GM12878 (cell line): ENCODE measurements at regions not wholly inside any gene's neighbourhood (a gene's known extent, or its start where the extent isn't known, plus 50 kb on each side); places are given as distances from the start of the nearest gene placed in this dataset.

Experiments
- ATAC-seq: fragments of 200-7000 bp; cut with Tn5 transposase; 3 replicates; pipeline ENCODE4 v1.9.1; 2020; ENCODE audit warnings: mild to moderate bottlenecking, moderate library complexity
- BruUV-seq: library from RNA; stranded (reverse); fragments of 400-500 nt; replicated peaks from 2 replicates; lab custom pipeline; 2021; lab: Mats Ljungman, UMichigan
- CTCF ChIA-PET: fragments of 300-600 bp; sonication (Branson Sonifier 250); formaldehyde crosslinking; extraction: SDS; loops from one replicate; lab custom pipeline; 2021; ENCODE audit warnings: inconsistent platforms; lab: Yijun Ruan, JAX
- POLR2A ChIA-PET: fragments of 350-600 bp; formaldehyde crosslinking; extraction: SDS; loops from one replicate; lab custom pipeline; 2021; ENCODE audit warnings: inconsistent platforms; lab: Charles Lee
- RAD21 ChIA-PET: fragments of 300-600 bp; sonication (Branson Sonifier 250); formaldehyde crosslinking; loops from one replicate; lab custom pipeline; 2023; ENCODE audit warnings: antibody characterized with exemption; ENCODE audit not compliant: unreplicated experiment; lab: Charles Lee
- SMC1A ChIA-PET: fragments of 300-600 bp; sonication (Branson Sonifier 250); formaldehyde crosslinking; loops from one replicate; lab custom pipeline; 2023; ENCODE audit not compliant: unreplicated experiment, uncharacterized antibody; lab: Charles Lee
- DNase-seq: peaks from one replicate; pipeline ENCODE4 v3.0.0-alpha.2; 2011; ENCODE audit warnings: low read depth, low spot score
- FAIRE-seq: peaks from 3 replicates; lab custom pipeline; 2011; peaks lifted over from hg19 to GRCh38; lab: Jason Lieb, UNC
- H2AFZ ChIP-seq: 2 replicates; pipeline ENCODE4 v1.6.0; 2011; ENCODE audit warnings: low read depth, low read length, control low read depth; ENCODE audit not compliant: control insufficient read depth
- H3K27ac ChIP-seq: 2 replicates; pipeline ENCODE4 v1.5.1; 2011; ENCODE audit warnings: control low read depth; ENCODE audit not compliant: control insufficient read depth, insufficient read depth
- H3K27me3 ChIP-seq, 2 experiments: replicated peaks in 1 of 2; 2 replicates each; pipeline versions ENCODE4 v1.6.0 to v1.6.1; 2011; ENCODE audit warnings: low read length in 1 of 2; ENCODE audit not compliant: control insufficient read depth in 2 of 2, insufficient read depth in 2 of 2
- H3K36me3 ChIP-seq, 2 experiments: 2 replicates each; pipeline ENCODE4 v1.5.1; 2011; ENCODE audit warnings: low read length in 1 of 2; ENCODE audit not compliant: control insufficient read depth in 2 of 2, insufficient read depth in 2 of 2
- H3K4me1 ChIP-seq: 2 replicates; pipeline ENCODE4 v1.6.1; 2011; ENCODE audit warnings: mild to moderate bottlenecking, low read length, moderate library complexity, mixed read lengths; ENCODE audit not compliant: control insufficient read depth, insufficient read depth
- H3K4me2 ChIP-seq: 2 replicates; pipeline ENCODE4 v1.6.0; 2011; ENCODE audit warnings: control low read depth; ENCODE audit not compliant: control insufficient read depth, insufficient read depth
- H3K4me3 ChIP-seq: fragments of 200-600 bp; sonication (generic); 2 replicates; pipeline ENCODE4 v1.5.1; 2016
- H3K79me2 ChIP-seq: 2 replicates; pipeline ENCODE4 v1.6.0; 2011; ENCODE audit warnings: low read length; ENCODE audit not compliant: control insufficient read depth, insufficient read depth
- H3K9ac ChIP-seq: 2 replicates; pipeline ENCODE4 v1.8.0; 2011; ENCODE audit warnings: low read length, control low read depth, mixed read lengths; ENCODE audit not compliant: control insufficient read depth, insufficient read depth
- H3K9me3 ChIP-seq: replicated peaks from 3 replicates; pipeline ENCODE4 v1.5.1; 2011; ENCODE audit warnings: mild to moderate bottlenecking, low read length; ENCODE audit not compliant: control insufficient read depth, insufficient read depth
- H4K20me1 ChIP-seq: 2 replicates; pipeline ENCODE4 v1.6.0; 2011; ENCODE audit not compliant: control insufficient read depth, insufficient read depth
- ASH2L ChIP-seq: fragments of 300-600, 200-600 bp; sonication (generic); IDR thresholded peaks from 2 replicates; pipeline ENCODE4 v1.6.1; 2017; ENCODE audit warnings: low read depth, mild to moderate bottlenecking, borderline replicate concordance
- CHD4 ChIP-seq: fragments of 200-600 bp; sonication (generic); IDR thresholded peaks from 2 replicates; pipeline ENCODE4 v1.6.1; 2016; ENCODE audit warnings: mild to moderate bottlenecking
- CTCF ChIP-seq, 3 experiments: IDR thresholded peaks in 2 of 3; conservative IDR thresholded peaks in 1 of 3; 2 replicates each; pipeline ENCODE4 v1.5.1; 2011; ENCODE audit warnings: low read depth in 3 of 3, low read length in 3 of 3, mild to moderate bottlenecking in 3 of 3, control low read depth in 2 of 3, moderate library complexity in 2 of 3, inconsistent platforms in 1 of 3, mixed read lengths in 1 of 3; ENCODE audit not compliant: control insufficient read depth in 2 of 3, insufficient read depth in 1 of 3; ENCODE audit errors: extremely low read depth in 1 of 3
- DPF2 ChIP-seq: fragments of 450-650 bp; IDR thresholded peaks from 2 replicates; pipeline ENCODE4 v1.6.1; 2017; ENCODE audit warnings: mild to moderate bottlenecking
- NR2C1 ChIP-seq: fragments of 450-650 bp; IDR thresholded peaks from 2 replicates; pipeline ENCODE4 v1.6.1; 2017; ENCODE audit warnings: antibody characterized with exemption, mild to moderate bottlenecking, moderate library complexity
- POLR2A ChIP-seq: IDR thresholded peaks from 2 replicates; pipeline ENCODE4 v1.6.1; 2011; ENCODE audit warnings: low read depth, mild to moderate bottlenecking, low read length
- SRF ChIP-seq, 2 experiments: IDR thresholded peaks; 2 replicates each; pipeline ENCODE4 v1.6.1; 2011; ENCODE audit warnings: low read depth in 2 of 2, low read length in 2 of 2, mild to moderate bottlenecking in 1 of 2, moderate library complexity in 1 of 2
- YY1 ChIP-seq: IDR thresholded peaks from 2 replicates; pipeline ENCODE4 v1.6.1; 2011; ENCODE audit warnings: low read depth, mild to moderate bottlenecking, low read length
- WGBS: methylation state at CpG from one replicate; pipeline ENCODE4 v1.1.6; 2016; ENCODE audit warnings: low lambda C conversion rate; ENCODE audit not compliant: insufficient replicate concordance, insufficient coverage; ENCODE audit errors: missing lambda C conversion rate; 5-methylcytosine and 5-hydroxymethylcytosine counted together
- in situ Hi-C: fragments of 300-500 bp; cut with MboI; formaldehyde crosslinking; loops from 9 replicates; pipeline ENCODE4 v1.14.3; 2018; ENCODE audit warnings: mixed read lengths
- intact Hi-C: fragments of 100-400 bp; cut with micrococcal nuclease; formaldehyde crosslinking; loops from one replicate; pipeline ENCODE4 v1.14.2; 2022; ENCODE audit not compliant: unreplicated experiment
- TF ChIP-seq, protein P1 (sequence below): IDR thresholded peaks from 2 replicates; pipeline ENCODE4 v1.6.1; 2012; ENCODE audit warnings: low read depth, low read length, improper control_type of control experiment
- TF ChIP-seq, protein P2 (sequence below): fragments of 450-650 bp; IDR thresholded peaks from 2 replicates; pipeline ENCODE4 v1.6.1; 2017; ENCODE audit warnings: mild to moderate bottlenecking, moderate library complexity
- TF ChIP-seq, protein P3 (sequence below): fragments of 450-650 bp; formaldehyde crosslinking; IDR thresholded peaks from 2 replicates; pipeline ENCODE4 v1.4.0; 2020; ENCODE audit warnings: mild to moderate bottlenecking, moderate library complexity

GRCh38 chr2:146894514-146894913 is 950.3 kb upstream of the ACVR2A start (continued):
- TF ChIP-seq, protein P1, sequence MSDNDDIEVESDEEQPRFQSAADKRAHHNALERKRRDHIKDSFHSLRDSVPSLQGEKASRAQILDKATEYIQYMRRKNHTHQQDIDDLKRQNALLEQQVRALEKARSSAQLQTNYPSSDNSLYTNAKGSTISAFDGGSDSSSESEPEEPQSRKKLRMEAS, result no peak

DNA sequence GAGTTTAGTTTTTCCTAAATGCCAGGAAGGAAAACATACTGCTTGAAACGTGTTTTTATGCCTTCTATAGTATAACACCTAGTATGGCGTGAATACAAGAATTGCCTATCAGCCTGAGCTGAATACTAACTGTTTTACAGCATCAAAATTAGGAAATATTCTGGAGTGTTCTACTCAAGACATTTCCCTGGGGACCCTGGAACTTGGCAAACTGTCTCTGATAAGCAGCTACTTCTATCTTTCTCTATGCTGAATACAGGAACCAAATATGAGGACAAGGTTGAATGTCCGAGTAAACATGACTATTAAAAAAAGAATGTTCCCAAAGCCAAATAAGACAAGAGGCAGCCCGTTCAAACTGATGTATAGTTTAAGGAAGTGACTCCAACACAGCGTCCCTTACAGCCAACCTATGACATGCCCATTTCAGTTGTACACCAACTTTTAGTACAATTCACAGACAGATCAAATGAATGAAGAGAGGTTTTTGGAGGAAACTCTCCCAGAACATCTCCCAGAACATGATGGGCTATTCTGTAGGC is 951.3 kb upstream of the ACVR2A start:
- ChIA-PET RAD21 (interaction anchor here (1.0 to 1.8 kb wide), 8 partner anchors 10 to 160 kb away, joined by 3 to 6 read pairs (median 4); no protein-coding TSS in a partner anchor), POLR2A (no interaction called here), SMC1A (interaction anchor here (0.7 to 1.4 kb wide), 7 partner anchors 44 to 279 kb away, joined by 3 to 4 read pairs (median 3); no protein-coding TSS in a partner anchor), CTCF (interaction anchor here (0.6 kb wide), 1 partner anchor 8 kb away, joined by 4 read pairs; no protein-coding TSS in a partner anchor)
- no peaks in the 10 kb centered on the region for H3K79me2 ChIP-seq
- no peak for DNase-seq
- intact Hi-C loops (no loop called here), in situ Hi-C loops (no loop called here)
- no peak overlapping the region for H2AFZ ChIP-seq
- no peaks in the 10 kb centered on the region for H3K9me3 ChIP-seq
- H3K27ac ChIP-seq, result no peak overlapping the region
- H4K20me1 ChIP-seq, result no peaks in the 10 kb centered on the region
- no peaks in the 10 kb centered on the region for H3K36me3 ChIP-seq
- no peak overlapping the region for H3K4me3 ChIP-seq
- H3K4me2 ChIP-seq, result no peak overlapping the region
- H3K4me1 ChIP-seq, result no peaks in the 10 kb centered on the region
- BruUV-seq, result no TSS peak
- no peaks in the 10 kb centered on the region for H3K27me3 ChIP-seq
- FAIRE-seq, result no peak
- H3K9ac ChIP-seq, result no peak overlapping the region
- ATAC-seq, result peak; percentile 46
- TF ChIP-seq CHD4 (no peak), NR2C1 (no peak), ASH2L (no peak), SRF (IDR thresholded peaks at IDR 0.05; ENCODE audit: low read depth in 2 of 2, low read length in 2 of 2) (no peak), CTCF (IDR thresholded peaks at IDR 0.05 in 2 of 3, conservative IDR thresholded peaks at IDR 0.05 in 1 of 3; ENCODE audit: control insufficient read depth in 2 of 3, extremely low read depth in 1 of 3, insufficient read depth in 1 of 3, low read depth in 3 of 3, low read length in 3 of 3) (no peak), POLR2A (no peak), YY1 (no peak), DPF2 (no peak)
- TF ChIP-seq, protein P2, sequence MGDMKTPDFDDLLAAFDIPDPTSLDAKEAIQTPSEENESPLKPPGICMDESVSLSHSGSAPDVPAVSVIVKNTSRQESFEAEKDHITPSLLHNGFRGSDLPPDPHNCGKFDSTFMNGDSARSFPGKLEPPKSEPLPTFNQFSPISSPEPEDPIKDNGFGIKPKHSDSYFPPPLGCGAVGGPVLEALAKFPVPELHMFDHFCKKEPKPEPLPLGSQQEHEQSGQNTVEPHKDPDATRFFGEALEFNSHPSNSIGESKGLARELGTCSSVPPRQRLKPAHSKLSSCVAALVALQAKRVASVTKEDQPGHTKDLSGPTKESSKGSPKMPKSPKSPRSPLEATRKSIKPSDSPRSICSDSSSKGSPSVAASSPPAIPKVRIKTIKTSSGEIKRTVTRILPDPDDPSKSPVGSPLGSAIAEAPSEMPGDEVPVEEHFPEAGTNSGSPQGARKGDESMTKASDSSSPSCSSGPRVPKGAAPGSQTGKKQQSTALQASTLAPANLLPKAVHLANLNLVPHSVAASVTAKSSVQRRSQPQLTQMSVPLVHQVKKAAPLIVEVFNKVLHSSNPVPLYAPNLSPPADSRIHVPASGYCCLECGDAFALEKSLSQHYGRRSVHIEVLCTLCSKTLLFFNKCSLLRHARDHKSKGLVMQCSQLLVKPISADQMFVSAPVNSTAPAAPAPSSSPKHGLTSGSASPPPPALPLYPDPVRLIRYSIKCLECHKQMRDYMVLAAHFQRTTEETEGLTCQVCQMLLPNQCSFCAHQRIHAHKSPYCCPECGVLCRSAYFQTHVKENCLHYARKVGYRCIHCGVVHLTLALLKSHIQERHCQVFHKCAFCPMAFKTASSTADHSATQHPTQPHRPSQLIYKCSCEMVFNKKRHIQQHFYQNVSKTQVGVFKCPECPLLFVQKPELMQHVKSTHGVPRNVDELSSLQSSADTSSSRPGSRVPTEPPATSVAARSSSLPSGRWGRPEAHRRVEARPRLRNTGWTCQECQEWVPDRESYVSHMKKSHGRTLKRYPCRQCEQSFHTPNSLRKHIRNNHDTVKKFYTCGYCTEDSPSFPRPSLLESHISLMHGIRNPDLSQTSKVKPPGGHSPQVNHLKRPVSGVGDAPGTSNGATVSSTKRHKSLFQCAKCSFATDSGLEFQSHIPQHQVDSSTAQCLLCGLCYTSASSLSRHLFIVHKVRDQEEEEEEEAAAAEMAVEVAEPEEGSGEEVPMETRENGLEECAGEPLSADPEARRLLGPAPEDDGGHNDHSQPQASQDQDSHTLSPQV, result no peak
- TF ChIP-seq, protein P3, sequence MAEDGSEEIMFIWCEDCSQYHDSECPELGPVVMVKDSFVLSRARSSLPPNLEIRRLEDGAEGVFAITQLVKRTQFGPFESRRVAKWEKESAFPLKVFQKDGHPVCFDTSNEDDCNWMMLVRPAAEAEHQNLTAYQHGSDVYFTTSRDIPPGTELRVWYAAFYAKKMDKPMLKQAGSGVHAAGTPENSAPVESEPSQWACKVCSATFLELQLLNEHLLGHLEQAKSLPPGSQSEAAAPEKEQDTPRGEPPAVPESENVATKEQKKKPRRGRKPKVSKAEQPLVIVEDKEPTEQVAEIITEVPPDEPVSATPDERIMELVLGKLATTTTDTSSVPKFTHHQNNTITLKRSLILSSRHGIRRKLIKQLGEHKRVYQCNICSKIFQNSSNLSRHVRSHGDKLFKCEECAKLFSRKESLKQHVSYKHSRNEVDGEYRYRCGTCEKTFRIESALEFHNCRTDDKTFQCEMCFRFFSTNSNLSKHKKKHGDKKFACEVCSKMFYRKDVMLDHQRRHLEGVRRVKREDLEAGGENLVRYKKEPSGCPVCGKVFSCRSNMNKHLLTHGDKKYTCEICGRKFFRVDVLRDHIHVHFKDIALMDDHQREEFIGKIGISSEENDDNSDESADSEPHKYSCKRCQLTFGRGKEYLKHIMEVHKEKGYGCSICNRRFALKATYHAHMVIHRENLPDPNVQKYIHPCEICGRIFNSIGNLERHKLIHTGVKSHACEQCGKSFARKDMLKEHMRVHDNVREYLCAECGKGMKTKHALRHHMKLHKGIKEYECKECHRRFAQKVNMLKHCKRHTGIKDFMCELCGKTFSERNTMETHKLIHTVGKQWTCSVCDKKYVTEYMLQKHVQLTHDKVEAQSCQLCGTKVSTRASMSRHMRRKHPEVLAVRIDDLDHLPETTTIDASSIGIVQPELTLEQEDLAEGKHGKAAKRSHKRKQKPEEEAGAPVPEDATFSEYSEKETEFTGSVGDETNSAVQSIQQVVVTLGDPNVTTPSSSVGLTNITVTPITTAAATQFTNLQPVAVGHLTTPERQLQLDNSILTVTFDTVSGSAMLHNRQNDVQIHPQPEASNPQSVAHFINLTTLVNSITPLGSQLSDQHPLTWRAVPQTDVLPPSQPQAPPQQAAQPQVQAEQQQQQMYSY (CRISPR knock-in tag), result no peak
- 16% methylated on average over 5 of the region's 5 CpGs for WGBS
